OCI-LY7 (cell line): ENCODE measurements at regions not wholly inside any gene's neighbourhood (a gene's known extent, or its start where the extent isn't known, plus 50 kb on each side); places are given as distances from the start of the nearest gene placed in this dataset.

ENCODE experiments used
- BruUV-seq: library from RNA; stranded (reverse); fragments of 400-500 nt; replicated peaks from 2 replicates; lab custom pipeline; 2021; lab: Mats Ljungman, UMichigan
- CTCF ChIA-PET: fragments of 300-600 bp; sonication (Branson Sonifier 250); formaldehyde crosslinking; loops from one replicate; lab custom pipeline; 2022; ENCODE audit warnings: antibody characterized with exemption; ENCODE audit not compliant: unreplicated experiment; lab: Charles Lee
- POLR2A ChIA-PET: fragments of 300-600 bp; sonication (Branson Sonifier 250); formaldehyde crosslinking; loops from one replicate; lab custom pipeline; 2022; ENCODE audit warnings: antibody characterized with exemption; lab: Charles Lee
- DNase-seq: peaks from one replicate; pipeline ENCODE4 v3.0.0-alpha.2; 2015; ENCODE audit warnings: low spot score
- H2AFZ ChIP-seq: fragments of 200-600 bp; sonication (generic), shearing (Covaris generic); 2 replicates; pipeline ENCODE4 v1.6.1; 2014; ENCODE audit warnings: mild to moderate bottlenecking, antibody characterized with exemption, low read length, moderate library complexity
- H3K27ac ChIP-seq: fragments of 200-600 bp; sonication (generic); 2 replicates; pipeline ENCODE4 v1.5.1; 2014; ENCODE audit warnings: mixed run types, low read depth, mild to moderate bottlenecking, moderate library complexity, low read length, inconsistent platforms; ENCODE audit not compliant: poor library complexity, severe bottlenecking
- H3K36me3 ChIP-seq: fragments of 200-600 bp; sonication (generic); 2 replicates; pipeline ENCODE4 v1.6.1; 2014; ENCODE audit warnings: mild to moderate bottlenecking, antibody characterized with exemption, low read length, moderate library complexity, mixed read lengths; ENCODE audit not compliant: insufficient read depth
- H3K4me1 ChIP-seq: fragments of 200-600 bp; sonication (generic); 2 replicates; pipeline ENCODE4 v1.5.1; 2014; ENCODE audit warnings: mild to moderate bottlenecking, low read length; ENCODE audit not compliant: insufficient read depth, poor library complexity, severe bottlenecking
- H3K4me2 ChIP-seq: fragments of 200-600 bp; sonication (generic); 2 replicates; pipeline ENCODE4 v1.6.1; 2014; ENCODE audit warnings: mild to moderate bottlenecking, low read length
- H3K4me3 ChIP-seq: fragments of 200-600 bp; sonication (generic); 2 replicates; pipeline ENCODE4 v1.5.1; 2014; ENCODE audit warnings: mild to moderate bottlenecking, low read depth, low read length; ENCODE audit not compliant: poor library complexity, severe bottlenecking
- H3K79me2 ChIP-seq: fragments of 200-600 bp; sonication (generic); 2 replicates; pipeline ENCODE4 v1.6.1; 2016; ENCODE audit warnings: low read depth, mild to moderate bottlenecking, low read length, moderate library complexity, mixed read lengths; ENCODE audit not compliant: insufficient read depth
- H3K9me2 ChIP-seq: fragments of 200-600 bp; sonication (generic); 2 replicates; pipeline ENCODE4 v1.6.1; 2016; ENCODE audit warnings: mild to moderate bottlenecking, low read length, mixed read lengths; ENCODE audit not compliant: insufficient read depth
- H3K9me3 ChIP-seq: fragments of 200-600 bp; sonication (generic); 2 replicates; pipeline ENCODE4 v1.6.1; 2014; ENCODE audit warnings: mild to moderate bottlenecking, mixed run types, low read length, mixed read lengths
- H4K20me1 ChIP-seq: fragments of 200-600 bp; sonication (generic); 2 replicates; pipeline ENCODE4 v1.6.1; 2014; ENCODE audit warnings: mild to moderate bottlenecking, antibody characterized with exemption, low read length, moderate library complexity, mixed read lengths; ENCODE audit not compliant: insufficient read depth
- EZH2phosphoT487 ChIP-seq: fragments of 200-600 bp; sonication (generic); IDR thresholded peaks from 2 replicates; pipeline ENCODE4 v1.6.1; 2018; ENCODE audit warnings: low read depth, borderline replicate concordance, mild to moderate bottlenecking, mixed run types, antibody characterized with exemption, low read length, moderate library complexity, mixed read lengths
- intact Hi-C: fragments of 100-400 bp; cut with micrococcal nuclease; formaldehyde crosslinking; loops from one replicate; pipeline ENCODE4 v1.10.0; 2022; ENCODE audit not compliant: unreplicated experiment
- TF ChIP-seq, protein P1 (sequence below): fragments of 200-600 bp; sonication (generic); conservative IDR thresholded peaks from 2 replicates; pipeline ENCODE4 v1.5.1; 2014; ENCODE audit warnings: mild to moderate bottlenecking, antibody characterized with exemption, low read length, moderate library complexity, mixed read lengths

DNA sequence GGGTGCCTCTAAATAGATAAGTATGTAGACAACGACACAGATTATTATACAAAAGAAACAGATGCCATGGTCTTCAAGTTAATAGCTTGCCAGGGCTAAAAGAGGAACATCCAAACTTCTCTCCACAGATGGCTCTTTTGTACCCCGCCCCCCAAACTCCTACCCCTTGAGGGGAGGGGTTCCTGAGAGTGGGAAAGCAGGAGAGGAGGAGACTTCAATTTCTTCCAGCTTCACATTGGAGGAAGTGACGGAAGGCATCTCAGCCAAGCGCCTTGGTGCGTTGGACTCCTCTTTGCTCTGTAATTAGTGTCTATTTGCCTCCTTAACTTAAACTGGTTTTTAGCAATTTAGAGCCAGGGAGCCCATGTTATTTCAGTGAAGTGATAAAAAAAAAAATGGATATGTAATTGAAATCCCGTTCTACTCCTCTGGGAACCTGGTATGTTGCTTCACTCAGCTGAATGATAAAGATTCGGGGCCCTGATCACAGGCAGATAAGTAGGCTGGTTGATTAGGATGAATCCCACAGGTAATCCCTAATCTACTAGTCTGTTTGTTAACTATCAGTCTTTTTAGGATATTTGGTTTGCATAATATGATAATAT is 580.9 kb upstream of the CADM1 start:
- H3K4me2 ChIP-seq, result no peak overlapping the region
- no peaks in the 10 kb centered on the region for H3K9me3 ChIP-seq
- CTCF ChIA-PET, result no interaction called here
- no peaks in the 10 kb centered on the region for H3K36me3 ChIP-seq
- POLR2A ChIA-PET, result no interaction called here
- intact Hi-C loops, result no loop called here
- H2AFZ ChIP-seq, result no peak overlapping the region
- no peak overlapping the region for H3K4me3 ChIP-seq
- TF ChIP-seq EZH2phosphoT487, result no peak
- TF ChIP-seq, protein P1, sequence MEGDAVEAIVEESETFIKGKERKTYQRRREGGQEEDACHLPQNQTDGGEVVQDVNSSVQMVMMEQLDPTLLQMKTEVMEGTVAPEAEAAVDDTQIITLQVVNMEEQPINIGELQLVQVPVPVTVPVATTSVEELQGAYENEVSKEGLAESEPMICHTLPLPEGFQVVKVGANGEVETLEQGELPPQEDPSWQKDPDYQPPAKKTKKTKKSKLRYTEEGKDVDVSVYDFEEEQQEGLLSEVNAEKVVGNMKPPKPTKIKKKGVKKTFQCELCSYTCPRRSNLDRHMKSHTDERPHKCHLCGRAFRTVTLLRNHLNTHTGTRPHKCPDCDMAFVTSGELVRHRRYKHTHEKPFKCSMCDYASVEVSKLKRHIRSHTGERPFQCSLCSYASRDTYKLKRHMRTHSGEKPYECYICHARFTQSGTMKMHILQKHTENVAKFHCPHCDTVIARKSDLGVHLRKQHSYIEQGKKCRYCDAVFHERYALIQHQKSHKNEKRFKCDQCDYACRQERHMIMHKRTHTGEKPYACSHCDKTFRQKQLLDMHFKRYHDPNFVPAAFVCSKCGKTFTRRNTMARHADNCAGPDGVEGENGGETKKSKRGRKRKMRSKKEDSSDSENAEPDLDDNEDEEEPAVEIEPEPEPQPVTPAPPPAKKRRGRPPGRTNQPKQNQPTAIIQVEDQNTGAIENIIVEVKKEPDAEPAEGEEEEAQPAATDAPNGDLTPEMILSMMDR, result no peak
- no peaks in the 10 kb centered on the region for H3K4me1 ChIP-seq
- no TSS peak for BruUV-seq
- no peaks in the 10 kb centered on the region for H3K79me2 ChIP-seq
- no peaks in the 10 kb centered on the region for H3K9me2 ChIP-seq
- no peak overlapping the region for H3K27ac ChIP-seq
- H4K20me1 ChIP-seq, result no peaks in the 10 kb centered on the region
- DNase-seq, result no peak

DNA sequence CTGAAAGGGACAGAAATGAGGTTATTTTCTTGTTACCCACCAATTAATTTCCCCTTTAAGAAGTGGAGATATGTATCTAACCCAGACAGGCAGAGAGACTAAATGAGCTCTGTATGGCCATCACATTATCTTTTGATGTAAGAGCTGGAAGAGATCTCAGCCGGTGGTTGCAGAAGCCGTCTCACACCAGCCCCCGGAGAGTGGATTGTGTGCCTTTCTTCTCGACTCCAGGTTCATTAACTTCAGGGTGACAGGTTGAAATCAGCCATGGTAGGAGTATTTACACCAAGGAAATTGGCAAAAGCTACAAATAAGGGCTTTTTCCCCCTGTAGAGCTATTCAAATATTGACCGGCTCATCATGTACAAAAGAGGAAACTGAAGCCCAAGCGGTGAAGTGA is 580.3 kb upstream of the CADM1 start:
- Histone ChIP-seq H3K79me2 (no peaks in the 10 kb centered on the region), H2AFZ (no peak overlapping the region), H3K4me2 (no peak overlapping the region), H3K27ac (no peak overlapping the region), H4K20me1 (no peaks in the 10 kb centered on the region), H3K9me3 (no peaks in the 10 kb centered on the region), H3K4me3 (no peak overlapping the region), H3K4me1 (no peaks in the 10 kb centered on the region), H3K36me3 (no peaks in the 10 kb centered on the region), H3K9me2 (no peaks in the 10 kb centered on the region)
- no peak for DNase-seq
- ChIA-PET CTCF (no interaction called here), POLR2A (no interaction called here)
- intact Hi-C loops, result no loop called here
- TF ChIP-seq EZH2phosphoT487, result no peak
- no TSS peak for BruUV-seq

DNA sequence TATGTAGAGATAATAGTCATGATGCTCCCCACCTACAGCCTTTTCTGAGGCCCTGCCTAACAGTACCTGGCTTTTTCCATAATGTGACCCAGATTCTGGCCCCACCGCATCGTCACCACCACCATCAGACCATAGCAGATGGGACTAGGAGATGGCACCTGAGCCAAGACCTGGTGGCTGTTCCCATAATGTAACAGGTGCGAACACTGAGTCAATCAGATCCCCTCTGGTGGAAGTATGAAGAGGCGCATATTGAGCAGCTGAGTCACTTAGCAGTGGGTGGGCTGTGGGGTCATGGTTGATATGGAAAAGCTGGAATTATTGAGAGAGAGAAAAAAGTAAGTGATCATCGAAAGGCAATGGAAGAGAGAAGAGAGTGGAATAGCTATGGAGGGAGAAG is 578.0 kb upstream of the CADM1 start:
- intact Hi-C loops, result no loop called here
- no TSS peak for BruUV-seq

More for the DNA sequence above, 578.0 kb upstream of the CADM1 start:
- H3K27ac ChIP-seq, result no peak overlapping the region
- H3K9me3 ChIP-seq, result no peaks in the 10 kb centered on the region
- no peaks in the 10 kb centered on the region for H3K4me1 ChIP-seq
- no peak overlapping the region for H3K4me2 ChIP-seq
- no peak for TF ChIP-seq EZH2phosphoT487
- TF ChIP-seq, protein P1, result no peak
- no peak overlapping the region for H3K4me3 ChIP-seq
- DNase-seq, result no peak
- no peaks in the 10 kb centered on the region for H4K20me1 ChIP-seq
- H2AFZ ChIP-seq, result no peak overlapping the region
- no peaks in the 10 kb centered on the region for H3K79me2 ChIP-seq
- H3K36me3 ChIP-seq, result no peaks in the 10 kb centered on the region
- no peaks in the 10 kb centered on the region for H3K9me2 ChIP-seq
- CTCF ChIA-PET, result no interaction called here
- POLR2A ChIA-PET, result interaction anchor here (0.7 kb wide), 1 partner anchor 22 kb away, joined by 3 read pairs; no protein-coding TSS in a partner anchor
